Suprapubic skin (tissue), 3 donors: ENCODE measurements at regions not wholly inside any gene's neighbourhood (a gene's known extent, or its start where the extent isn't known, plus 50 kb on each side); places are given as distances from the start of the nearest gene placed in this dataset.

ENCODE experiments used
- EP300 ChIP-seq: sonication (generic); formaldehyde crosslinking; IDR thresholded peaks from one replicate; pipeline ENCODE4 v1.6.1; 2017; ENCODE audit warnings: antibody characterized with exemption
- TF ChIP-seq, protein P1 (sequence below), 2 donors: fragments of 200-600 bp in 1 of 2; fragments of 450-650 bp in 1 of 2; sonication (generic) in 1 of 2; IDR thresholded peaks; one replicate each; pipeline ENCODE4 v1.5.1; 2016 to 2019; ENCODE audit warnings: antibody characterized with exemption in 2 of 2, mild to moderate bottlenecking in 1 of 2, moderate library complexity in 1 of 2

DNA sequence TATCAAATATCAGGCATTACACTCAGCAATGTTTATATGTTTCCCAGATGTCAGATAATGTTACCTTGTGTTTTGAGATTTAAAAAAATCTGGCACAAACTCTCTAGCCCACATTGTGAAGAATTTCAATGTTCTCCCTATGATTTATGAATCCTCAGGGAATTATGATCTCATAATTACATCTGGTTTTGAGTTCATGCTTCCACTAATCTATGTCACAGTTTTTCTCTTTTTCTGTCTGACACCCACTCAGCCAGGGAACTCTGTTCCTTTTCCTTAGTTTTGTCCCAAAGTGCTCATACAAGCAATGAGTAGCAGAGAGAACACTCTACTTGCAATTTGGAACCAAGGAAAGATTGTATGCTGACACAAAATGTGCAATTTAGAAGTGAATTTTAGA lies 212.1 kb upstream of the POF1B start:
- TF ChIP-seq EP300: no peak
- TF ChIP-seq, protein P1, sequence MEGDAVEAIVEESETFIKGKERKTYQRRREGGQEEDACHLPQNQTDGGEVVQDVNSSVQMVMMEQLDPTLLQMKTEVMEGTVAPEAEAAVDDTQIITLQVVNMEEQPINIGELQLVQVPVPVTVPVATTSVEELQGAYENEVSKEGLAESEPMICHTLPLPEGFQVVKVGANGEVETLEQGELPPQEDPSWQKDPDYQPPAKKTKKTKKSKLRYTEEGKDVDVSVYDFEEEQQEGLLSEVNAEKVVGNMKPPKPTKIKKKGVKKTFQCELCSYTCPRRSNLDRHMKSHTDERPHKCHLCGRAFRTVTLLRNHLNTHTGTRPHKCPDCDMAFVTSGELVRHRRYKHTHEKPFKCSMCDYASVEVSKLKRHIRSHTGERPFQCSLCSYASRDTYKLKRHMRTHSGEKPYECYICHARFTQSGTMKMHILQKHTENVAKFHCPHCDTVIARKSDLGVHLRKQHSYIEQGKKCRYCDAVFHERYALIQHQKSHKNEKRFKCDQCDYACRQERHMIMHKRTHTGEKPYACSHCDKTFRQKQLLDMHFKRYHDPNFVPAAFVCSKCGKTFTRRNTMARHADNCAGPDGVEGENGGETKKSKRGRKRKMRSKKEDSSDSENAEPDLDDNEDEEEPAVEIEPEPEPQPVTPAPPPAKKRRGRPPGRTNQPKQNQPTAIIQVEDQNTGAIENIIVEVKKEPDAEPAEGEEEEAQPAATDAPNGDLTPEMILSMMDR (IDR thresholded peaks at IDR 0.05): no peak
